Middle frontal gyrus (tissue), 1 donor: ENCODE measurements at regions not wholly inside any gene's neighbourhood (a gene's known extent, or its start where the extent isn't known, plus 50 kb on each side); places are given as distances from the start of the nearest gene placed in this dataset.

Experiments used
- DNase-seq: peaks from one replicate; pipeline ENCODE4 v3.0.0-alpha.2; 2015; ENCODE audit warnings: low spot score; ENCODE audit errors: extremely low spot score

GRCh38 chr13:22120646-22121045, 449.8 kb downstream of the FGF9 start:
- no peak for DNase-seq

DNA sequence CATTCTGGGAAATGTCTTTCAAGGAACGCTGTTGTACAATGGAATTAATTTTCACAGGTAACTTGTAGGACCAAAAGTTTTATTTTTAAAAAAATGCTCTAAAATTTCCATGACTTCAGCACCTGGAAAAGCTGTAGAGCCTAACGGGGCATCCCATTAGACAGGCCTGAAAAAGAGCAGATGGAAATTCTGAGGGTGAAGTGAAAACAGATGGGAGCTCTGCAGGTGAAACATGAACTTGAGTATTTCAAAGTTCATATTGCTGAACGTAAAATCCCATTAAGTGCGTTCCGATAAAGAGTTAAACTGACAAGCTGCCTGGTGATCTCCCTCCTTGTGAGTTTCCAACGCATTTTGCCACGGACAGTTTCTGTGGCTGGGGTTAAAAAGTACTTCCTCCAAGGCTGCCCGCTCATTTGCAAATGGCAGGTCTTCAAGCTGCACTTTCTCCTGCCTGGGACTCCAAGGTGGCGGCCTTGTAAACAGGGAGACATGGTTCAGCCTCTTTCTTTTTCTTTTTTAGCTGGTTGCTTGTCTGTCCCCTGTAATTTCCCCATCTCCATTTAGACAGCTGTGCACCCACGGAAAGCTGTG, 450.4 kb downstream of the FGF9 start:
- no peak for DNase-seq

GRCh38 chr13:22126433-22127021, 455.7 kb downstream of the FGF9 start:
- no peak for DNase-seq

DNA sequence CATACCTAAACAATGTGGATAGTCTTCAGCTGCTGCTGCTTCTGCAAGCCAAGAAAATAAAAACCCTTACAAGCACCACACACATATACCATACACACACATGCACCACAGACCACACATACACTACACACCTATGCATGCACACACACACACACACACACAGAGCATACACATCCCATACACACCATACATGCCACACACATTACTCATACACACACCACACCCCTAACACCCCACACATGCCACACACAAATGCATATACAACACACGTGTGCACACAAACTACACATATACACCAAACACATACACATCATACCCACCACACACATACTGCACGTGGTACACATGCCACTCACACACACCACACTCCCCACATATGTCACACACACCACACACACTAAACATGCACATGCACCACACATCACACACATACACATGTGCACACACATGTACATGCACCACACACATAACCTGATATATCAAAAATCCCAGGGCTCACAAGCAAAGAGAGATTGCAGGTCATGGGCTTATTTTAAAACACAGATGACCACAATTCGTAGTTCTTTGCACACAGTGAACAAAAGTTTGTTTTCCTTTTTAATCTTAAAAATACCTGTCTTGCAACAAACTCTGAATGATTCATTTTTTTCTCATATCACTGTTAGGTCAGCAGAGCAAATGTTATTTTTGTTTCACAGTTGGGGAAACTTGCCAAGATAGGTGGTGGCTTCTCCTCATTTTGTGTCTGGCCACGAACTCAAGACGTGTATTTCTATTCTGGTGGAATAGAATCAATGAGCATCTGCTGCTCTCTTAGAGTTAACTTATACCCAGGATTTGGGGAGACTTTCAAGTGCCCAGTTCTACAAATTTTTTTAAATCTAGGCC, 456.6 kb downstream of the FGF9 start:
- no peak for DNase-seq

- no peak for DNase-seq
Observed at GRCh38 chr13:22128441-22129408, 457.9 kb downstream of the FGF9 start.

DNA sequence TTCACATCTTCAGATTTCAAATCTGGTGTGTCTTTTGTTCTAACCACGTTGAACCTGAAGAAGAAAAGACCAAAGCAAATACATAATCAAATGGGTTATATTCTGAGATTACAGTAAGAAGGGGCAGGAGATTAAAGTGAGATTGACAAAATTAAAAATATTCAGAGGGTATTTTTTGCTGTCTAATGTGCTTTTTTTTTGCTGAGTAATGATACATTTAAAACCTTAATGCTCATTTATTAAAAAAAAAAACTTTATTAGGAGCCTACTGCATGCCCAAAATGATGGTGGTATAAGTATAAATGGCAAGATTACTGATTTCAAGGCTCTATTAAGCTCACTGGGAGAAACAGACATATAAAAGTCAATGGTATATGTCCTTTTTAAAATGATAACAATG, 459.4 kb downstream of the FGF9 start:
- DNase-seq: no peak

- no peak for DNase-seq
Observed at GRCh38 chr13:22134261-22134660, 463.4 kb downstream of the FGF9 start.

- DNase-seq: no peak
Observed at GRCh38 chr13:22135446-22135845, 464.6 kb downstream of the FGF9 start.

- DNase-seq: no peak
Observed at GRCh38 chr13:22137361-22138050, 466.6 kb downstream of the FGF9 start.

DNA sequence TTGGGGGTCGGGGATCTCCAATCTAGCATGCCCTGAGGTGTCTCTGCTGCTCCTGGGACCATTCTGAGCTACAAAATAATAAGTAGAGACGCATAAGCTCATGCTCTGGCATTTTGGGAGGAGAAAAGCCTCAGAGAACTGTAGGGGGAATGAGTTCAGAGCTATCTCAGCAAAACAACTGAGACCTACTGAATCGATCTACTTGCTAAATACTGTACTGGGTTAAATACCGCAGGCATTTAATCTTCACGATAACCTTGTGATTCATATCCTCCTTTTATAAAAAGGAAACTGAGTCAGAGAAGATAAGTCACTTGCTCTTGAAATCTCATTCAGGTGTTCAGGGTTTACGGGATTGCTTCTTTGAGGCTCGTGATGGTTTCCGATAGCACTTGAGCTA, 468.1 kb downstream of the FGF9 start:
- no peak for DNase-seq

- no peak for DNase-seq
Observed at GRCh38 chr13:22141716-22142115, 470.8 kb downstream of the FGF9 start.

- DNase-seq: no peak
Observed at GRCh38 chr13:22143671-22144070, 472.8 kb downstream of the FGF9 start.

GRCh38 chr13:22144806-22145205, 473.9 kb downstream of the FGF9 start:
- DNase-seq: no peak

GRCh38 chr13:22148187-22148586, 477.3 kb downstream of the FGF9 start:
- DNase-seq: no peak

GRCh38 chr13:22152751-22153150, 481.9 kb downstream of the FGF9 start:
- DNase-seq: no peak

- no peak for DNase-seq
Observed at GRCh38 chr13:22154041-22154440, 483.2 kb downstream of the FGF9 start.

DNA sequence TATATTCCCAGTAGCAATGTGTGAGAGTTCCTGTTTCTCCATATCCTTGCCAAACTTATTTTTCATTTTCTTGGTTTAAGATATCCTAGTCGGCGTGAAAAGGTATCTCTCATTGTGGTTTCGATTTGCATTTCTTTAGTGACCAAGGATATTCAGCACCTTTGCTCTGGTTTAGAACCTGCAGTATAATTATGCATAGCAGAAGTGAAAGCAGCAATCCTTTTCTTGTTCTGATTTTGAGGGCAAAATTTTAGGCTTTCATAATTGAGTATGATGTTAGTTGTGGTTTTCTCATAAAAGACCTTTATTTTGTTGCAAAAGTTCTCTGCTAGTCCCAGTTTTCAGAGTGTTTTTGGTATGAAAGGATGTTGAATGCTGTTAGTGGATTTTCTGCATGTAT, 491.0 kb downstream of the FGF9 start:
- no peak for DNase-seq

DNA sequence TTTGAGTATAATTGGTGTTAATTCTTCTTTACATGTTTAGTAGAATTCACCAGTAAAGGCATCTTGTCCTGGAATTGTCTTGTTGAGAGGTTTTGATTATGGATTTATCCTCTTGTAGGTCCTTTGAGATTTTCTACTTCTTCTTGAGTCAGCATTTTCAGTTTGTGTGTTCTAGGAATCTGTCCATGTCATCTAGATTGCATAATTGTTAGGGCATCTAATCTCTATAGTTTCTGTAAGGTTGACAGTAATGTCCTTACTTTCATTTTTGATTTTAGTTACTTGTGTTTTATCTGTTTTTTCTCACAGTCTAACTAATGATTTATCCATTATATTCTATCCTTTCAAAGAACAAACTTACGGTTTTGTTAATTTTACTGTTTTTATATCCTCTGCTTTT, 492.0 kb downstream of the FGF9 start:
- DNase-seq: no peak

- DNase-seq: no peak
Observed at GRCh38 chr13:22168437-22169190, 497.7 kb downstream of the FGF9 start.

GRCh38 chr13:22169473-22169872, 498.6 kb downstream of the FGF9 start:
- DNase-seq: no peak
